NB4 (cell line): ENCODE measurements at regions not wholly inside any gene's neighbourhood (a gene's known extent, or its start where the extent isn't known, plus 50 kb on each side); places are given as distances from the start of the nearest gene placed in this dataset.

ENCODE experiments used
- MYC ChIP-seq: IDR thresholded peaks from 2 replicates; pipeline ENCODE4 v1.6.1; 2011; ENCODE audit warnings: low read depth, low read length
- POLR2A ChIP-seq: IDR thresholded peaks from 2 replicates; pipeline ENCODE4 v1.6.1; 2011; ENCODE audit warnings: mild to moderate bottlenecking; ENCODE audit not compliant: insufficient read length; ENCODE audit errors: extremely low read depth
- TF ChIP-seq, protein P1 (sequence below): IDR thresholded peaks from one replicate; pipeline ENCODE4 v1.5.1; 2012; ENCODE audit warnings: low read depth, low read length
- TF ChIP-seq, protein P2 (sequence below): IDR thresholded peaks from 2 replicates; pipeline ENCODE4 v1.6.1; 2011; ENCODE audit warnings: low read depth, low read length

DNA sequence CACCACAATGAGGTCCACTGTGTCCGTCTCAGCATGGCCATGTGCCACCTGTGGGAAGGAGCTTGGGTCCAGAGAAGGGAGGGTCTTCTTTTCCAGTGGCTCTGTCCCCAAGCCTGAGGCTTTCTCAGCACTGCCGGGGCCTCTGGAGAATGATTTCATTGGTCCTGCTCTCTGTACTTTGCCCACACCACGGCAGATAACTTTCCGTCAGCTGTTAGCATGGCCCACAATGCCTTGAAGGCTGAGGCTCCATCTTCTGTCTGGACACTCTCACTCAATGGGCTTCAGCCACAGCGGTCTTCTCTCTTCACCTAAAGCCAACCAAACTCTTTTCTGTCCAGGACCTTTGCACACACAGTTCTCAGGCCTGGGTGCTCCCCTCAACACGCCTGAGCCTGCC, 192.5 kb downstream of the CXCL12 start:
- TF ChIP-seq, protein P1, sequence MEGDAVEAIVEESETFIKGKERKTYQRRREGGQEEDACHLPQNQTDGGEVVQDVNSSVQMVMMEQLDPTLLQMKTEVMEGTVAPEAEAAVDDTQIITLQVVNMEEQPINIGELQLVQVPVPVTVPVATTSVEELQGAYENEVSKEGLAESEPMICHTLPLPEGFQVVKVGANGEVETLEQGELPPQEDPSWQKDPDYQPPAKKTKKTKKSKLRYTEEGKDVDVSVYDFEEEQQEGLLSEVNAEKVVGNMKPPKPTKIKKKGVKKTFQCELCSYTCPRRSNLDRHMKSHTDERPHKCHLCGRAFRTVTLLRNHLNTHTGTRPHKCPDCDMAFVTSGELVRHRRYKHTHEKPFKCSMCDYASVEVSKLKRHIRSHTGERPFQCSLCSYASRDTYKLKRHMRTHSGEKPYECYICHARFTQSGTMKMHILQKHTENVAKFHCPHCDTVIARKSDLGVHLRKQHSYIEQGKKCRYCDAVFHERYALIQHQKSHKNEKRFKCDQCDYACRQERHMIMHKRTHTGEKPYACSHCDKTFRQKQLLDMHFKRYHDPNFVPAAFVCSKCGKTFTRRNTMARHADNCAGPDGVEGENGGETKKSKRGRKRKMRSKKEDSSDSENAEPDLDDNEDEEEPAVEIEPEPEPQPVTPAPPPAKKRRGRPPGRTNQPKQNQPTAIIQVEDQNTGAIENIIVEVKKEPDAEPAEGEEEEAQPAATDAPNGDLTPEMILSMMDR: no peak
- TF ChIP-seq, protein P2, sequence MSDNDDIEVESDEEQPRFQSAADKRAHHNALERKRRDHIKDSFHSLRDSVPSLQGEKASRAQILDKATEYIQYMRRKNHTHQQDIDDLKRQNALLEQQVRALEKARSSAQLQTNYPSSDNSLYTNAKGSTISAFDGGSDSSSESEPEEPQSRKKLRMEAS: no peak
- TF ChIP-seq POLR2A: no peak
- no peak for TF ChIP-seq MYC
